Sigmoid colon (tissue), 4 donors: ENCODE measurements at regions not wholly inside any gene's neighbourhood (a gene's known extent, or its start where the extent isn't known, plus 50 kb on each side); places are given as distances from the start of the nearest gene placed in this dataset.

Source experiments
- EP300 ChIP-seq, 4 donors: sonication (generic); formaldehyde crosslinking; IDR thresholded peaks; one replicate each; pipeline ENCODE4 v1.6.1; 2017; ENCODE audit warnings: antibody characterized with exemption in 4 of 4
- TF ChIP-seq, protein P1 (sequence below), 4 experiments: fragments of 450-650 bp in 3 of 4; fragments of 200-600 bp in 1 of 4; IDR thresholded peaks; one replicate each; pipeline ENCODE4 v1.5.1; 2016 to 2019; ENCODE audit warnings: antibody characterized with exemption in 4 of 4, mild to moderate bottlenecking in 3 of 4, moderate library complexity in 2 of 4

DNA sequence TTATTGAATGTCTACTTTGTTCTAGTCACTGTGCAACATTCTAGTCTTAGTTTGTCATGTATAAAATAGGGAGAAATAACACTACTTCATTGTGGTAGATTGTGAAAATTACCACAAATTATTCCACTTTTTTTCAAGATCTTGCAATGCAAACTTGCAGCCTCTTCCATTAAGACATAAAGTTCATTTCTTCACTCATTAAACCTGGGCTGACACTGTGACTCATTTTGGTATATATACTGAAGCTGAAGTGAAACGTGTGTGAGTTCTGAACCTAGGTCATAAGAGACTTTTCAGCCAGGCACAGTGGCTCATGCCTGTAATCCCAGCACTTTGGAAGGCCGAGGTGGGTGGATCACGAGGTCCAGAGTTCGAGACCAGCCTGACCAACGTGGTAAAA is 329.0 kb downstream of the BCKDHB start:
- TF ChIP-seq, protein P1, sequence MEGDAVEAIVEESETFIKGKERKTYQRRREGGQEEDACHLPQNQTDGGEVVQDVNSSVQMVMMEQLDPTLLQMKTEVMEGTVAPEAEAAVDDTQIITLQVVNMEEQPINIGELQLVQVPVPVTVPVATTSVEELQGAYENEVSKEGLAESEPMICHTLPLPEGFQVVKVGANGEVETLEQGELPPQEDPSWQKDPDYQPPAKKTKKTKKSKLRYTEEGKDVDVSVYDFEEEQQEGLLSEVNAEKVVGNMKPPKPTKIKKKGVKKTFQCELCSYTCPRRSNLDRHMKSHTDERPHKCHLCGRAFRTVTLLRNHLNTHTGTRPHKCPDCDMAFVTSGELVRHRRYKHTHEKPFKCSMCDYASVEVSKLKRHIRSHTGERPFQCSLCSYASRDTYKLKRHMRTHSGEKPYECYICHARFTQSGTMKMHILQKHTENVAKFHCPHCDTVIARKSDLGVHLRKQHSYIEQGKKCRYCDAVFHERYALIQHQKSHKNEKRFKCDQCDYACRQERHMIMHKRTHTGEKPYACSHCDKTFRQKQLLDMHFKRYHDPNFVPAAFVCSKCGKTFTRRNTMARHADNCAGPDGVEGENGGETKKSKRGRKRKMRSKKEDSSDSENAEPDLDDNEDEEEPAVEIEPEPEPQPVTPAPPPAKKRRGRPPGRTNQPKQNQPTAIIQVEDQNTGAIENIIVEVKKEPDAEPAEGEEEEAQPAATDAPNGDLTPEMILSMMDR (IDR thresholded peaks at IDR 0.05): no peak
- TF ChIP-seq EP300 (IDR thresholded peaks at IDR 0.05): no peak
